HG03571 (cell line): ENCODE measurements at regions not wholly inside any gene's neighbourhood (a gene's known extent, or its start where the extent isn't known, plus 50 kb on each side); places are given as distances from the start of the nearest gene placed in this dataset.

Experiments used
- ATAC-seq: cut with Tn5 transposase; IDR thresholded peaks from one replicate; pipeline ENCODE4 v1.9.1; 2021; ENCODE audit not compliant: unreplicated experiment

DNA sequence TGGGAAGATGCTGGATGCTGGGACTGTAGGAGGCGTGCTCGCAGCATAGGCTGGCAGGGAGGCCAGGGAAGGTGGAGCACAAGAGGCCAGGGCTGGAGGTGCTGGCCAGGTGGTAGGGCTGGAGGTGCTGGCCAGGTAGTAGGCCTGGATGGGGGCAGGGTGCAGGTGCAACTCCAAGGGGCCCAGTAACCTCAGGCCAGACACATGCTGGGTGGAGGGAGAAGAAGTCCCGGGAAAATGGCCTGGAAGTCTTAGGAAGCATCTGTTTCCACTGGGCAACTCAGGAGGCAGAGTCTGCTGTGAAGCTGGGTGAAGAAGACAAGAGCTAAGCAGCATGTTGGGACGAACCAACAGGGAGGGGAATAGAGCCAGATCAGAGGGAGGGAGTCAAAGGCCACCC, 665.2 kb downstream of the BCL11B start:
- no peak for ATAC-seq

DNA sequence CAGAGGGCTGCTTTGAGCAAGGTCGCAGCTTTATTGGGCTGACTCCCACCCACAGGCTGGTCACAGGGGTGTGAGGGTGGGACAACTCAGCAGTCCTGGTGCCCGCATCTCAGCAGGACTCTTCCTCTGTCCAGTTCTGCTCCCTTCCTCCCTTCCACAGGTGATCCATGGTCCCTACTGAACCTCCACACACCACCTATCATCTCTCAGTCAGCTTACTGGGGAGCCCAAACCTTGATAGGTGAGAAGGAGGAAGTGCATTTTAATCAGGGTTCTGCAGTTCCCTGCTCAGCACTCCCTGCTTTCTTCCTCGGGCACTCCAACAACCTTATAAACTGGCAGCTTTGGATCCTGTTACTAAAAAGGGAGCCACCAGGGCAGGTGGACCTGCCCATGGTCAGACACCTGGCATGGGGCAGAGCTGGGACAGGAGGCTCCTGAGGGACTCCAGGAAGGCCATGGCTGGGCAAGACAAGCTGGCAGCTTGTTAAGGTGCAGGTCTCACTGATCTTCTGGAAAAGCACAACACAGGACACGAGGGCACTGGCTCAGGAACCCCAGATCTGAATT, 664.6 kb downstream of the BCL11B start:
- no peak for ATAC-seq

DNA sequence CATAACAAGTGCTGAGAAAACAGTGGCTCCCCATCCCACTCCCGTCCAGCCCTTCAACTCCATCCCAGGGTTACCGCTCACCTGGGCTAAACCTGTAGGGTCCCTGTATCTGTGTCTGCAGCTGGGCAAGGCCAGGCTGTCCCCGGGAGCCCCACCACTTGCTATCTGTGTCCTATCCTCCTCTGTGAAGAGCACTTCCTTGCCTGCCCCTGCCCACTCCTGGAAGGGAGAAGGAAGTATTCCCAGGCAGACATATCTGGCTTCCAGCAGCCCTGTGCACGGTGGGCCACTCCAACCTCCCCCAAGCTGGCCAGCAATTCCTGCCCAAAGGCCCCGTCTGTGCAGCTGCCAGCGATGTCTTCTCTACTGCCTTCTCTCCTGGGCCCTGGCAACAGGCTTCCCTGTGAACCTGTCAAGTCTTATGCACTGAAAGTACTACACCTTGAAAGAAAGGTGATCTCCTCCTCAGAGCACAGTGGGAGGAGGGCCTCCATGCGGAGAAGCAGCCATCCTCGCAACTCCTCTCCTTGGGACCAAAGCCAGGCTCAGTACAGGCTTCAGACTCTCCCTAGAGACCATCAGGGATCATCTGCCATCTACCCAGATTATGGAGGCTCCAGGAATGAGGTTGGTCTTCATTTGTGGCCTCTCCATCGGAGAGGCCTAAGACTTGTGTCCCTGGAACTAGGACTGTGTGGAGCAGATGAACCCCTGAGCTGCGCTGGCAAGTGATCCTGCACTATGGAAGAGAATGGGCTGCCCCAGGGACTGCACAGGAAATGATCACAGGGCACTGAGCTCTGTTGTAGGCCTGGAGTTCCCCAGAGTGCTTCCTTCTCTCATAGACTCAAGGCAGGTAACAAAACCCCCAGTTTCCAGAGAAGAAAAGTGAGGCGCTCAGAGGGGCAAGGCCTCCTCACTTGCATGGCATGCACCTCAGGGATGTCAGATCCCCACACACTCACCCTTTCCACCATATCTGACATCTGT, 663.6 kb downstream of the BCL11B start:
- no peak for ATAC-seq

DNA sequence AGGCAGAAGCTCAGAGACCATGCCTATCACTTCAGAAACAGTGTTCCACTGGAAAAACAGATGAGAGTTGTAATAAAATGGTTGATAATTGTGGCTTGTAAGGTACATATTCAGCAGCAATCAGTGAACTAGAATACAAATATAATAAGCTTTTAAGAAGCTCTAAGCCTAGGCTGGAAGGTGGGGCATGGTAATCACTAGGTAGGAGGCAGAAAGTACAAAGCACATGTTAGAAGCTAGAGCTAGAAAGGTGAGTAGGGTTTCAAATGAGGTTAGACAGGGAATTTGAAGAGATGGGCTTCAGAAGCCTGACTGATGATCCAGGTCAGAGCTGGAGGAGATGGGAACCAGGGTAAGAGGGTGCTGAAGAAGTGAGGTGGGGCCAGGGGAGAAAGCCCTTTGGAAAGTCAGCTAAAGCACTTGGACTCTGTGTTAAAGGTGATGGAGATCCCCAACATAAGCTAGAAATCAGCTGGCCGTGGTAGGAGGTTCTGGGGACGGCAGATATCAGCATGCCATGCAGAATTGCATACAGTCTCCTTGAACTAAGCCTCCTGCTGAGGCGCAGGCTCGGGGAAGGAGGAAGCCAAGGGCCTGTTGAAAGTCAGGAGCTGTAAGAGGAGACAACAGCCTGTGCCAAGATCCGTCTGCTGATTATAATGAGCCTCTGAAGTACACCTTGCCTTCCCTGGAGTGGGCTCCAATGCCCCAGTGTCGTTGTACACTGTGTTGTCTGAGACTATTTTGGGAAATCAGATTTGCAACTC, 659.4 kb downstream of the BCL11B start:
- no peak for ATAC-seq

DNA sequence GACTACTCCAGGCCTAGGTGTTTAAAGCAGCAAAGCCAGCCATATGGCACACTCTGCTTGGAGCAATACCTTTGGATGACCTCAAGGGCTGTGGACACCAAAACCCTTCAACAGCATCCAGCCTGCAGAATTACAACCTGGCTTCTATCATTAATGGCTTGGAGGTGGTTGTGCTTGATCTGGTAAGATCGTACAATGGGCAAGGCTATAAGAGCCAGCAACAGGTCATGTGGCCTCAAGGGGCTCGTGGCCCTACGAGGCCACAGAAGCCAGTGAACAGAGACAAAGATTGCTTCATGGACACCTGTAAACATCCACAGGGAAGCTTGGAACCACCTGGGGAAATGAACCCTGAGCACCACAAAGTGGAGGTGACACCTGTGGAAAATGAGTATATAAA, 657.3 kb downstream of the BCL11B start:
- ATAC-seq, result no peak

DNA sequence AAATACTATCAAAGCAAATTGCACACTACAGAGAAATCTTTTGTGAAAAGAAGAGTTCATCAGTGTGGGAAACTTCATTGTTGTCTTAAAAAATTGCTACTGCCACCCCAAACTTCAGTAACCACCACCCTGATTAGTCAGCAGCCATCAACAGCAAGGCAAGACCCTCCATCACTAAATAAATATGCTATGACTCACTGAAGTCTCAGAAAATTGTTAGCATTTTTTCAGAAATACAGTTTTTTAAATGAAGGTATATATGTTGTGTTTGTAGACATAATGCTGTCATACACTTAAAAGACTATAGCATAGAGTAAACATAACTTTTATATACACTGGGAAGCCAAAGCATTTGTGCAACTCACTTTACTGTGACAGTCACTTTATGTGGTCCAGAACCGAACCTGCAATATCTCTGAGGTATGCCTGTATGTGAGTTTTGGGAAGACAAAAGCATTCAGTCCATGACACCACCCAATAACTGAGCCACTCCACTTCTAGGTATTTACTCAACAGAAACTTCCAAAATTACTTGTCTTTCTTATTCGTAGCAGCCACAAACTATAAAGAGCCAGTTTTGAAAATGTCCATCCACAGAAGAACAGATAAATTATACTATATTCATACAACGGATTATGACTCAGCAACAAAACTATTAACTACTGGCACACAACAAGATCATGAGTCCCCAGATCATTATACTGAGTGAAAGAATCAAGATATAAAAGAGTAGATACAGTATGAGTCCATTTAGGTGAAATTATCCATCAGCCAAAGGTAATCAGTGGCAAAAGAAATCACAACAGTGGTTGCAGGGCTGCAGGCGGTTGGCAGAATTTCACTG, 649.6 kb downstream of the BCL11B start:
- no peak for ATAC-seq

DNA sequence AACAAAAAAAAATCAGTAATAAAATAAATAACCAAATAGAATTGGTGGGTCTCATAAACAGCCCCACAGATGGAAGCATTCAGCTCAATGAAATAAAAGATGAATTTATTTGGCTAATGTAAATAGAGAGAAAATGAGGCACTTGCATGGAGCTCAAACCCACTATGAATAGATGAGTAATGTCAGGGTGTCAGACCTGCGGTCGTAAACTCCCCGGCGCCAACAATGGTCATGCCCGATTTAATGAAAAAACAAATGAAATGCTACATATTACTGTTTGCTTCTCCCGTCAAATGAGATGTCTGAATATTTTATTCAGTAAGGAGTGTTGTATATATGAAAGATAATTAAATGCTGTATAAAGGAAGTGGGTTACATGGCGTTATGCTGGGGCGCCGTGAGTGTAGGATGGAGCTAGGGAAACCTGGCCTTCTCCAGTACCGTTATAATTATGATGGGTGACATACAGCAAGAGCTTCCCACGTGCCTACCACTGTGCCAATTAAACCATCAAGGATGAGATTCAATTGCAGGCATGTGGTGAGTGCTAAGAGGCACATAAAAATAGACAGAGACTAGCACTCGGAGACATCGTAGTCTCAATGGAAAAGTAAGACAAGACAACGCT, 648.1 kb downstream of the BCL11B start:
- ATAC-seq, result no peak

DNA sequence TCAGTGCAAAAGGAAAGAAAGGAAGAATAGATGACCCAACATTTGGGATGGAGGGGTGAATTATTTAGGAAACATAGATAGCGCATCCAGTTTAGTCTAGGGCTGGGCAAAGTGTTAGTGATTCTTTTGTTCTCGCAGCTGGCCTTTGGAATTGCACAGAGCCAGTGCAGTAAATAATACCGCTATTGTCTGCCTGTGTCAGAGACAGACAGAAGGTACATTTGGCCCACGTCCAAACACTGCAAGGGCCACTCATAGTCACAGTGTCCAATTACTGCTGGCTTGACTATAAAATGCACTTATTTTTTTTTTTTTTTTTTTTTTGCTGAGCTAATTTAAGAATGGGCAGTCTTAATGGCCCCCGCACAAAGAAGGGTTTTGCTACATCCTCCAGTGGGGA, 638.6 kb downstream of the BCL11B start:
- ATAC-seq, result no peak

DNA sequence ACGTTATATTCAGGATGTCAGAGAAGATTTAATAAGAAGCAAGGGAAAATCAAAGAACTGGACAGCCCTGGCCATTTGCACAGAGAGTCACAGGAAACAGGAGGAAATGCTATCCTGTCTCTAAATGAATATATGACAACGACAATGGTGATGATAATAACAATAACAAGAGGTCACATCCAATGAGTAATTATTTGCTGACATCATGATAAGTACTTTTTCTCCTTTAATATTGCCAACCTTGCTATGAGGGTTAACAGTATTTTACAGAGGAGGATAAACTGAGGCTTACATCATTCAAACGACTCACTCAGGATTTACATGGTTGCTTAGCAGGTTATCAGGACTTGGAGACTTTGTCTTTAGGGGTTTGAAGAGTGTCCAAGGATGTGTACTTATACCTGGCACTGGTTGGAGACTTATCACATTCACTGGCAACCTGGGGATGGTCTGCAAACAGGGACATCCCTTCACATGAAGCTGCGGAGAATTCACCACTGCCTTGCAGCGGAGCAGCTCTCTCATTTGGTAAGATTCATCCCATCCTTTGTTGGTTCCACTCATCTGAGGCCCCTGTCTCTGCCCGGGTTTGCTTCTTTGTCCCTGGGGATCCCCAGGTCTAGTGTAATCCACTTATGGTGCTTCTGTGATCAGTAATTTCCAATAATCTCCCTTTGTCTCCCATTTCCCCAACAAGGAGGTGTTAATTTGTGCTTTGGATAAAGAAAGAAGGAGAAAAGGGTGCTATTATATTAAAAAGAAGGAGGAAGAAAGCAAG, 637.8 kb downstream of the BCL11B start:
- no peak for ATAC-seq

DNA sequence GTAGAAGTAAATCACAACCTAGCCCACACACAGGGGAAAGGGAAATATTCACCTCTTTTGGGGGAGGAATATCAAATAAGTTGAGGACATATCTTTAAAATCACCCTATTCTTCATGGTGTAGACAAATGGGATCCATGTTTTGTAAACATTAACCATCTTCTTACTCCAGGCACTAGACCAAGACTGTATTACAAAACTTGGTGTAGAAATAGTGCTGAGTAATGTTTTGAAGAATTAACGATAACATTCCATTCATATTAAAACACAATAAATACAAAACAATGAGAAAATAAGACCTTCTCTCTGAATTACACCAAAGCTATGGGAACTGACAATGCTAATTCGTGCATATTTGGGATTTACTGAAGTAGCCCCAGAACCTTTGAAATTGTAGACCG, 633.6 kb downstream of the BCL11B start:
- no peak for ATAC-seq

DNA sequence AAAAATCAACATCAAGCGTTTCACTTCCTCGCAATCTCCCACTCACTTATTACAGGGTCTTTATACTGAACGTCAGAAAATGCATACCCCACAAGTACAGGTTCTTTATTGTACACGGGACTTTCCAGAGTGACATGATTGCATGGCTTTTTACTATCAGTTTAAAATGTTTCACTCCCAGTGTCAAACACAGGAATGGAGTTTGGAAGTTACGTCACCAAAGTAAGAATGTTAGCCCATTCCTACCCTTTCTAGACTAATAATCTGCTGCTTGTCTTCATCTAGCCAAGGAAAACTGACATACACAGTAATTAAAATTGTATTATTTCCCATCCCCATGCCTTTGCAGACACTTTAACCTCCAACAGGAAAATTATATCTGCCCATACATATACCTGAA, 624.2 kb downstream of the BCL11B start:
- no peak for ATAC-seq

DNA sequence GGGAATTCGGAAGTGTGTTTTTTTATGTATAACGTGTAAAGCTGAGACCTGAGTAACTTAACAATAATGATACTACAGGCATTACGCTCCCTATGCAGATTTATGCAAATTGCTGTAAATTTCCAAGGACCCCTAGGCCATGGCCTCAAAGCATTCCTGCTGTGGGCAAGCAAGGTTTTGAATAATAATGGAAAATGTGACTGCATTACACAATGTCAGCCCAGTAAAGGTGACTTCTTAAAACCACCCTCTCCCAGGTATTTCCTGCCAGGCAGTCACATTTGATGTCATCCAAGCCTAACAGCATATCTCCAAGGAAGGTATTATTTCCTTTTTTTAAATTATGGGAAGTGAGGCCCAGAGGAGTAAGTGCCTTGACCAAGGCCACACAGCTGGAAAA, 621.0 kb downstream of the BCL11B start:
- no peak for ATAC-seq

DNA sequence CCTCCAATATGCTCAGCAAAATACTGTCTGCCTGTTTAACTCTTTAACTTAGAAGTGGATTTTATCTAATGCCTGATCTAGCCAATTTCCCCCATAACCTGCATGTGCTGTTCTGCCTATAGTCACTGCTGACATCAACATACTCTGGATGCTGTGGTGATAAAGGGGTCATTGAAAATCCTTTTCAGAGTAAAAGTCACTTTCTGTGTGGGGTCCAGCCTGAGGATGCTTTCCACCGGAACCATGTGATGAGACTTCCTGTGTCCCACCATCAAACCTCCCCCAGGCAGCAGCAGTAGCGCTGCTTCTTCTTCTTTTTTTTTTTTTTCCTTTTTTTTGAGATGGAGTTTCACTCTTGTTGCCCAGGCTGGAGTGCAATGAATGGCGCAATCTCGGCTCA, 607.0 kb downstream of the BCL11B start:
- no peak for ATAC-seq

DNA sequence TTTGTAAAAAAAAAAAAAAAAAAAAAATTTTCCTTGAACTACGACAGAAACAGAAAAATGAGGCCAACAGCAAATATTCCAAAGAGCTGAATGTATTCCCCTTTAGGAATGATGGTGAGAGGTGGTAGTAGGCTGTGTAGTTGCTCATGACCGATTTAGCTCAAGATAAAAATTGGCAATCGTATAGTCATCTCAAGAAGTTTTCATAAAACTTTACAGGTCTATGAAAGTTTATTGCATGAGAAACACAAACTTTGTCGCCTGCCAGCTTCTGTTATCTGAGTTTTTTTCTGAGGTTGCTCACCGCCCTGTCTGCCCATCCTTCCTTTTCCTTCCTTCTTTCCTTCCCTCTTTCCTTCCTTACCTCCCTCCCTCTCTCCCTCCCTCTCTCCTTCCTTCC, 605.5 kb downstream of the BCL11B start:
- no peak for ATAC-seq

DNA sequence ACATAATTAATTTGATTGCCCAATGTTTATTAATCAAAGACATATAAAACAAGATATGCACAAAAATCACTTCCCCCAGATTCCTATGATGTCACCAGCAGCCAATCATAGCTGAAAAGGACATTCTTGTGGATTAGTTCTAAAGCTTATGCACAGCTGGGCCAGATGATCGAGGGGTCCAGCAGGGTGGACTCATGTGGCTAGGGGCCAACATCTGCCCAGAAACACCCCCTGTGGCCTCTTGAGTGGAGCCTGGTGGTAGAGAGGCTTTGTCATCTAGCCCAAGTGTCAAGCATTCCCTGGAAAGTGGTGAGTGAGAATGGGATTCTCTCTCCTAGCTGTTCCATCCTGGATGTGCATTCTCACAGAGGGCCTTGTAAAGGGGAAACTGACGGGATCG, 590.0 kb downstream of the BCL11B start:
- ATAC-seq, result no peak

DNA sequence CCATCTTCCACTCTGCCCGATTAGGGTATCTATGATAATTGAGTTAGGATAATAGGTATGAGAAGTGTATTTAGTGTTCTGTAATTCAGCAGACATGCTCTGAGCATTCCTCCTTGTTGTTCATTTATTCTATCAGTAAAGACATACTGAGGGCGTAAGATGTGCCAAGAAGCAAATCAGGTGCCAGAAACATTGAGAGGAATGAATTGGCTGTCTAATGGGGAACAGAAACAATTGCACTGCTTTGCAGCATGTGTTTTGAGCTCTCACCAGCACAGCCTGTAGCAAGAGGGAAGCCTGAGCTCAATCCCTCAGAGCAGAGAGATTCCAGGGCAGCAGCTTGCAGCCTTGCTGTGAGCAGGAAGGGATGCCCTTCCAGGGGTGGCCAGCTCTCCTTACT, 589.3 kb downstream of the BCL11B start:
- ATAC-seq, result no peak

DNA sequence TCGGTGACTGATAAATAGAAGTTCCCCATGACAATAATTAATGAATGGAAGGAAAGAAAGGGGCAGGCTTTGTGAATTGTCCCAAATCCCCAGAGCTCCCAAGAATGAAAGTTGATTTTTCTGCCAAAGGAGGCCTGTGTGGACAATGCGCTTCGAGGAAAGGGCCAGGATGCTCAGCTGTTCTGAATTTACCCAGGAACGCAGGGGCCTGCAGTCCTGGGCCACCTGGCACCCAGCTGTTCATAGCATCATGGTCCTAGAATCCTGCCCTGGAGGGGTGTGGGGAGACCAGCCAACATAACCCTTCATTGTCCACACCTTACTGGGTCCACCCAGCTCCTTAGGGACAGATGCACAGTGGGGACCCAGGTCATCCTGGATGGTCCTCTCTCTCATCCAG, 587.5 kb downstream of the BCL11B start:
- no peak for ATAC-seq

DNA sequence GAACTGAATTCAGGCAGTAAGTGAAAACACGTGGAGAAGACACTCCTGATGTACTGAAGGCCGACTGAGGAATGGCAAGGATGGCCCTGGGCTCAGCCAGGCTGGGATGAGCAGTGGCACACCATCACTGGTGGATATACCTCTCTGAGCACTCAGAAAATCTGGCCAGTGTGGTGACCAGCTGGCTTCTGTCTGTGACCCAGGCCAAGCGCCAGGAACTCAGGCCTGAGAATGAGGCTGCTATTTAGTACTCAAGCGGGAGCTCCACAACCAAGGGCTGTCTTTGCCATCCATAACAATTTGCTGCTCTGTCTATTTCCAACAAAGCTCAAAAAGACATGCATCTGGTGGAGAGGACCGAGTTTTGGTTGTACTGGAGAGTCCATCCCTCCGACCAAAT, 586.3 kb downstream of the BCL11B start:
- ATAC-seq, result no peak

DNA sequence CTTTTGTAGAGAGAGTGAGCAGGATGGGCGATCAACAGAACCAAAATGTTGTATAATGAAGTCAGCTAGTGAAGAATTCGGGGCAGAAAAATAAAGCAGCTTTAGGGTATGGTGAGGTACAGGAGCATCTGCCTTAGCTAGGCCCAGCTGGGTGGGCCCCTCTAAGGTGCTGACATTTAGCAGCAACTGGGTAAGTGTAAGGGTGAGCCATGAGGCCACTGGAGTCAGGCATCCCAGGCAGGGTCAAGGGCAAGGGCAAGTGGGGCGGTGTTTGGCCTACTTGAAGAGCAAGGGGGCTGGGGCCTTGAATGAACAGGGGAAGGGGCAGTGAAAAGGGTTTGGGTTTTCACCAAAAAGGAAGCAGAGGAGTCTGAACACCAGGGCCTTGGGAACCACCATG, 583.6 kb downstream of the BCL11B start:
- ATAC-seq, result no peak

DNA sequence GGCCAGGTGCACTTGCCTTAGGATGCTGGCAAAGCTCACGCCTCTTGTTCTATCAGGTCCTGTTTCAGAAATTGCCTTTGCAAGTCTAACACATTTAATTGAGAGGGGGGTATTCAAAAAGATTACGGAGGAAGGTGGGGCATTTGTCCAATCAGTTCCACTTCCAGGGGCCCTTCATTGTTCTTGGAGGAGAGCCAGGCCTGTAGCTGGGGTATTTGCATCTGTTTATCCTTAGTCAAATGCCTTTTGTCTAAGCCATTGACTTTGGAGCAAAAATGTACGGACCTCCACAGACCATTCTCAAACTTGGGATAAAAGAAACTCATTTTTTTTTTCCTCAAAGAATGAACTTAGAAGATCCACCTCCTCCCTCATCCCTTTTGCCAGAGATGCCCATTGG, 582.0 kb downstream of the BCL11B start:
- ATAC-seq, result no peak
